ENCODE measurements at regions not wholly inside any gene's neighbourhood (a gene's known extent, or its start where the extent isn't known, plus 50 kb on each side); places are given as distances from the start of the nearest gene placed in this dataset.
A peak's percentile ranks its signal among the peaks of the same experiment; 100 is the strongest.

DNA sequence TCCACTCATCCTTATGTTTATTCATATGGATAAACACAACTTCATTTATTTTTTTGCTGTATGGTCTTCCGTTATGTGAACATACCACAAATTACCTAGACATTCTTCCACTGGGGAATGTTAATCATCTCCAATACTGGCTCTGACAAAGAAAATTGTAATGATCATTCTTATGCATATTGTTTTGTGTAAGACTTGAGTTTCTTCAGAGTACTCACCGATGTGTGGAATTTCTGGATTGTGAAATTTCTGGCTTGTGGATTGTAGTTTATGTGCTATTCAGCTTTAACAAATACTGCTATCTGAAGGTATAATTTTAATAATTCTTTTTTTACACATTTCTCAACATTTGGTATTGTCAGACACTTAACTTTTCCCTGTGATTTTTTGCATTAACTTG is 212.2 kb upstream of the THUMPD2 start:
- TF ChIP-seq NRF1 (IDR thresholded peaks at IDR 0.05; ENCODE audit: low read depth, low read length) (no peak), TBP (IDR thresholded peaks at IDR 0.05; ENCODE audit: low read depth, low read length) (no peak), TEAD4 (IDR thresholded peaks at IDR 0.05; ENCODE audit: low read depth, low read length) (no peak), CREB1 (IDR thresholded peaks at IDR 0.05) (no peak), RBBP5 (IDR thresholded peaks at IDR 0.05; ENCODE audit: borderline replicate concordance, low read depth, low read length) (no peak), ZNF274 (IDR thresholded peaks at IDR 0.05; ENCODE audit: borderline replicate concordance, extremely low read depth, low read length) (no peak), HDAC2 (IDR thresholded peaks at IDR 0.05; ENCODE audit: borderline replicate concordance in 1 of 2, low read depth in 2 of 2, low read length in 2 of 2) (no peak), GABPA (IDR thresholded peaks at IDR 0.05; ENCODE audit: borderline replicate concordance, insufficient read depth, low read length) (no peak)
- TF ChIP-seq, protein P1, sequence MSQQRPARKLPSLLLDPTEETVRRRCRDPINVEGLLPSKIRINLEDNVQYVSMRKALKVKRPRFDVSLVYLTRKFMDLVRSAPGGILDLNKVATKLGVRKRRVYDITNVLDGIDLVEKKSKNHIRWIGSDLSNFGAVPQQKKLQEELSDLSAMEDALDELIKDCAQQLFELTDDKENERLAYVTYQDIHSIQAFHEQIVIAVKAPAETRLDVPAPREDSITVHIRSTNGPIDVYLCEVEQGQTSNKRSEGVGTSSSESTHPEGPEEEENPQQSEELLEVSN (IDR thresholded peaks at IDR 0.05): no peak
- TF ChIP-seq, protein P2, sequence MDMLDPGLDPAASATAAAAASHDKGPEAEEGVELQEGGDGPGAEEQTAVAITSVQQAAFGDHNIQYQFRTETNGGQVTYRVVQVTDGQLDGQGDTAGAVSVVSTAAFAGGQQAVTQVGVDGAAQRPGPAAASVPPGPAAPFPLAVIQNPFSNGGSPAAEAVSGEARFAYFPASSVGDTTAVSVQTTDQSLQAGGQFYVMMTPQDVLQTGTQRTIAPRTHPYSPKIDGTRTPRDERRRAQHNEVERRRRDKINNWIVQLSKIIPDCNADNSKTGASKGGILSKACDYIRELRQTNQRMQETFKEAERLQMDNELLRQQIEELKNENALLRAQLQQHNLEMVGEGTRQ (IDR thresholded peaks at IDR 0.05; ENCODE audit: low read length): no peak
- Histone ChIP-seq H3K14ac (ENCODE audit: insufficient read length) (no peak overlapping the region), H3K18ac (ENCODE audit: extremely low read depth, low read length) (no peak overlapping the region), H3K23me2 (ENCODE audit: low read depth, low read length) (no peaks in the 10 kb centered on the region), H3K79me2 (ENCODE audit: control insufficient read depth in 1 of 2, insufficient read depth in 2 of 2, low read length in 2 of 2) (no peaks in the 10 kb centered on the region), H3K23ac (ENCODE audit: insufficient read length) (no peak overlapping the region), H3K27me3 (replicated peaks in 1 of 4; ENCODE audit: control insufficient read depth in 3 of 4, extremely low read depth in 1 of 4, insufficient read depth in 3 of 4, low read length in 3 of 4) (no peaks in the 10 kb centered on the region), H3K4me2 (ENCODE audit: insufficient read depth in 1 of 2, low read depth in 2 of 2, low read length in 2 of 2) (no peak overlapping the region), H3K4me3 (ENCODE audit: extremely low read depth in 1 of 4, insufficient read depth in 2 of 4, low read depth in 3 of 4, low read length in 4 of 4) (no peak overlapping the region), H3K56ac (replicated peaks; ENCODE audit: insufficient read length, low read depth, low read length) (no peak overlapping the region), H2BK20ac (ENCODE audit: low read length) (no peak overlapping the region), H2BK5ac (ENCODE audit: low read depth, low read length) (no peak overlapping the region), H2BK120ac (replicated peaks; ENCODE audit: low read depth, low read length) (no peak overlapping the region), H3K79me1 (ENCODE audit: low read depth, low read length) (no peaks in the 10 kb centered on the region), H3K36me3 (ENCODE audit: control insufficient read depth in 2 of 4, insufficient read depth in 4 of 4, low read length in 3 of 4) (no peaks in the 10 kb centered on the region), H3K9me3 (ENCODE audit: insufficient read depth in 2 of 2, low read depth in 1 of 2, low read length in 1 of 2) (no peaks in the 10 kb centered on the region; a peak in 1 of 4 replicates), H4K91ac (replicated peaks; ENCODE audit: insufficient read length, low read length) (no peak overlapping the region), H2BK12ac (ENCODE audit: low read depth, low read length) (no peak overlapping the region), H3K4ac (replicated peaks; ENCODE audit: insufficient read length, low read depth, low read length) (no peak overlapping the region), H3K4me1 (replicated peaks in 1 of 4; ENCODE audit: control insufficient read depth in 3 of 4, insufficient read depth in 4 of 4, low read length in 3 of 4) (no peaks in the 10 kb centered on the region), H2BK15ac (ENCODE audit: low read length) (no peak overlapping the region), H4K5ac (ENCODE audit: insufficient read length, low read depth, low read length) (peak overlapping the region; percentile 43), H4K8ac (ENCODE audit: extremely low read depth, insufficient read depth, low read length) (no peak overlapping the region), H2AFZ (ENCODE audit: low read length) (no peak overlapping the region), H3K9ac (replicated peaks in 1 of 4; ENCODE audit: extremely low read depth in 1 of 4, low read depth in 3 of 4, low read length in 3 of 4) (no peak overlapping the region), H3K27ac (ENCODE audit: low read depth, low read length) (no peak overlapping the region), H4K20me1 (replicated peaks in 1 of 2; ENCODE audit: control insufficient read depth in 1 of 2, insufficient read depth in 2 of 2, low read length in 2 of 2) (no peaks in the 10 kb centered on the region), H2AK5ac (ENCODE audit: low read depth, low read length) (no peak overlapping the region)
- DNase-seq (ENCODE audit: low read depth in 1 of 2, low spot score in 2 of 2) (no peak), FAIRE-seq (no peak)
- POLR2A ChIA-PET (ENCODE audit: partially characterized antibody): no interaction called here
- 47% methylated on average over 2 of the region's 2 CpGs; no CpG with 5 or more reads in 1 of the 2 experiments for WGBS, 2 experiments (ENCODE audit: extremely low coverage in 1 of 2, insufficient coverage in 1 of 2, insufficient read length in 1 of 2, insufficient replicate concordance in 2 of 2, low coverage in 1 of 2, low lambda C conversion rate in 2 of 2, missing lambda C conversion rate in 1 of 2)
- CTCF ChIA-PET (ENCODE audit: partially characterized antibody): no interaction called here

Data from H1 (cell line).